ENCODE measurements at regions not wholly inside any gene's neighbourhood (a gene's known extent, or its start where the extent isn't known, plus 50 kb on each side); places are given as distances from the start of the nearest gene placed in this dataset.

- no peak for DNase-seq
These were observed 58.8 kb upstream of the GFPT2 start for GRCh38 chr5:180411948-180412347.

DNA sequence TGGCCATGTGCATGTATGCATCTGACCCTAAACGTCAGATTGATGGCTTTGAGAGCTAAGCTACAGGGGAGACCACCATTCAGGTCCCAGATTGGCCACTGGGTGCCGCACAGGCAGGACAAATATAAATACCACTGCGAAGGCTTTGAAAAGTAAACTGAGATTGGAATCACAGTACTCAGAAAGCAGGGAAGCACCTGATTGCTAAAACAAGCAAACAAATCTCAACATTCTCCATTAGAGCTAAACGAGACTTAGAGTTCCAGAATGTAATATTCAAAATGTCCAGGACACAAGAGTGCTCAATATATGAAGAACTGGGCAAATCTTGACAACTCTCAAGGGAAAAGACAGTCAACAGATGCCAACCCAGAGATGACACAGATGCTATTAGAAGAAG lies 61.0 kb upstream of the GFPT2 start:
- DNase-seq = no peak

GRCh38 chr5:180421672-180422071 lies 68.5 kb upstream of the GFPT2 start:
- no peak for DNase-seq

- DNase-seq = no peak
These were observed 70.0 kb upstream of the GFPT2 start for GRCh38 chr5:180423133-180423532.

DNA sequence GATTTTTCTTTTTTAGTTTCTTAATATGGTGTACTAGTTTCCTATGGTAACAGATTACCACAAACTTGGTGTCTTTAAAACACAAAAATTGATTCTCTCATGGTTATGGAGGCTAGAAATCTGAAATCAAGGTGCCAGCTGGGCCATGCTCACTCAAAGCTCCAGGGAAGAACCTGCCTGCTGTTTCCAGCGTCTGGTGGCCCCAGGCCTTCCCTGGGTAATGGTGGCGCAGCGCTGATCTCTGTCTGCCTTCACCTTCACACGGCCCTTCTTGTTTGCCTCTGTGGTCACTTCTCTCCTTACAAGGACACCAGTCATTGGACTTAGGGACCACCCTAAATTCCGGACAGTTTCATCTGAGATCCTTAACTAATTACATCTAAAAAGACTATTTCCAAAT lies 70.5 kb upstream of the GFPT2 start:
- DNase-seq = no peak

GRCh38 chr5:180424094-180424493 lies 70.1 kb upstream of the CNOT6 start:
- no peak for DNase-seq

GRCh38 chr5:180428598-180428997 lies 65.6 kb upstream of the CNOT6 start:
- no peak for DNase-seq

GRCh38 chr5:180431932-180432331 lies 62.2 kb upstream of the CNOT6 start:
- DNase-seq = no peak

DNA sequence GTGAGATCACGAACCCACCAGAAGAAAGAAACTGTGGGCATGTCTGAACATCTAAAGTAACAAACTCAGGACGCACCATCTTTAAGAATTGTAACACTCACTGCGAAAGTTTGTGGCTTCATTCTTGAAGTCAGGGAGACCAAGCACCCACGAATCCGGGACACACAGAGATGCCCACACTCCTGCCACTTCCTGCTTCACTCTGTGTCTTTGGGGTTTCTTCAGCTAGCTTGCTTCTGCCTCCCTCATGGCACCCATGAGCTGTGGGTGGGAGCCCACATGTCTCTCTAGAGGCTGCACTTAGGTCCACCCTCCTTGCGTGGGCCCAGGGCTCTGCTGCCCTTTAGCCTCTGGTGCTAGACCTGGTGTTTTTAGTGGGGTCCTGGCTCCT lies 61.2 kb upstream of the CNOT6 start:
- no peak for DNase-seq

DNA sequence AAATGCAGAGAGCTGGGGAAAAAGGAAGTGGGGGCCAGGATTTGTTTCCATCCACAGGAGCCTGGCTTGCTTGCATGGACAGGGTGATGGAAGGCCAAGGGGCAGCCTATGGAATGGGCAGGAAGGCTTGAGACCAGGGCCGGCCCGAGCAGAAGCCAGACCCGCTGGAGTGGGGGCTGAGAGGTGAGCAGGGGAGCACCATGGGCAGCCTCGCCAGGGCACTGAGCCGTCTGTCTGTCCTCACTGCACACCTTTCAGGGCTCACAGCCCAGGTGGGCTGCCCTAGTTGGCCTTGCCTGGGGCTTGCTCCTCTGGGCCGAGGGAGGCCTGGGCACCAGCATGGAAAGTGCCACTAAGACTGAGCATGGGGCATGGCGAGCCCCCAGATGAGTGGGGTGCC lies 58.6 kb upstream of the CNOT6 start:
- no peak for DNase-seq

GRCh38 chr5:180436275-180436674 lies 57.9 kb upstream of the CNOT6 start:
- no peak for DNase-seq

DNA sequence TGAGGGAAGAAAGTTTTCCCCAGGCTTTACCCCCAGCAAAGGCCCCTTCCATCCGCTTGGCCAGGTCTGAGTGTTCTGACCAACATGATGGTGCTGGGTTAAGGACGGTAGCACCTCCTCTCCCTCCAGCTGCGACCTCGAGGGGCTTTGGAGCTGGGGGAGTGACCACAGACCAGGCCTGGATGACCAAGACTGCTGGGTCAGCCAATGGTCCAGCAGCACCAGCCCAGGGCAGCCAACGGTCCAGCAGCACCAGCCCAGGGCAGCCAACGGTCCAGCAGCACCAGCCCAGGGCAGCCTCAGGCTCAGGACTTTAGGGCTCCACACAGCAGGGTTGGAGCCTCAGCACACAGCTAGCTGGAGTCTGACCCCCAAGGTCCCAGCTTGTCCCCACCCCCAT lies 57.2 kb upstream of the CNOT6 start:
- DNase-seq = no peak

DNA sequence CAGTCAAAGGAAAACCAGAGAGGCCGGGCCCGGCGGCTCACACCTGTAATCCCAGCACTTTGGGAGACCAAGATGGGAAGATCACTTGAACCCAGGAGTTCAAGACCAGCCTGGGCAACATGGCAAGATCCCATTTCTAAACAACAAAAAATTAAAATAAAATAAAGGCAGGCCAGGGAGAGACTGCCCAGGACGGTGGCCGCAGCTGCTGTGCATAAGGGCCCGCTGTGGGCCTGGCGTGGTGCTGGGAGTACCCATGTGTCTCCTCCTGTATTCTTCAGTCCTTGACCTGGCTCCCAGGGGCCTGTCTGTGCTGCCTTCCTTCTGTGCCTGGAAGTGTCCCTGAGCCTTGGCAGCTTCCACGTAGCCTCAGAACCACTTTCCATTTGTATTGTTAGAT lies 56.8 kb upstream of the CNOT6 start:
- no peak for DNase-seq

DNA sequence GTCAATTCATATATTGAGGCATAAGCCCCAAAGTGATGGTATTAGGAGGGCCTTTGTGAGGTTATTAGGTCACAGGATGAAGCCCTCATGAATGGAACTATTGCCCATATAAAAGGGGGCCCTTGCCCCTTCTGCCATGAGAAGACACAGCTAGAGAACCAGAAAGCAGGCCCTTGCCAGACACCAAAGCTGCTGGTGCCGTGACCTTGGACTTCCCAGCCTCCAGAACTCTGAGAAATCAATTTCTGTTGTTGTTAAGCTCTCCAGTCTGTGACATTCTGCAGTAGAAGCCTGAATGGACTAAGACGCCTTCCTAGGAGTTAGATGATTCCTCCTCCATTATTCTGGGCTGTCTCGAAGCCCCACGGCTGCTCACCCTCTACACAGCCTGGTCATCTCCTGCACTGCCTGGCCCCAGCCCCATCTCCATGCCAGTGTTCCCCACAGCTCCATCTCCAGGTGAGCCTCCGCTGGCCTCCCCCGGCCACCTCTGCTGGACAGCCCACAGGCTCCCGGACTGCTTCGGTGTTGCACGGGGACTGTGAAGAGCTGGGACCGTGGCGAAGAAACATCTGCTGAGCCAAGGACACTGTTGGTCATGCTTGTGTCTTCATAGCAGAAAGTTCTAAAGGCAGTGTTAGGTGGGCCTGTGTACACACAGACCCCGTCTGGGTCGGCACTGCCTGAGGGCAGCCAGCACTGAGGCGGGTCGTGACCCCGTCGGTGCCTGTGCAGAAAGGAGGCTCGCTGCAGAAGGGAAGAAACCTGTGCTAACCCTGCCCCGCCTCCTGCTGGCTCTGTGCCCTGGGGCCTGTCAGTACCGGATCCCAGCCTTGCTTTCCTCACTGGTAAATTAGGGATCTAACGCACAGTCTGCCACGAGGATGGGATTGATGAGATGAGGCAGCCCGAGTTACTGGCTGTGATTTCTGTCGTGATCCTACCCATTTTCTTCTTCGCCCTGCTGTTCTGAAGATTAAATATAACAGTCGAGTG lies 55.1 kb upstream of the CNOT6 start:
- no peak for DNase-seq

DNA sequence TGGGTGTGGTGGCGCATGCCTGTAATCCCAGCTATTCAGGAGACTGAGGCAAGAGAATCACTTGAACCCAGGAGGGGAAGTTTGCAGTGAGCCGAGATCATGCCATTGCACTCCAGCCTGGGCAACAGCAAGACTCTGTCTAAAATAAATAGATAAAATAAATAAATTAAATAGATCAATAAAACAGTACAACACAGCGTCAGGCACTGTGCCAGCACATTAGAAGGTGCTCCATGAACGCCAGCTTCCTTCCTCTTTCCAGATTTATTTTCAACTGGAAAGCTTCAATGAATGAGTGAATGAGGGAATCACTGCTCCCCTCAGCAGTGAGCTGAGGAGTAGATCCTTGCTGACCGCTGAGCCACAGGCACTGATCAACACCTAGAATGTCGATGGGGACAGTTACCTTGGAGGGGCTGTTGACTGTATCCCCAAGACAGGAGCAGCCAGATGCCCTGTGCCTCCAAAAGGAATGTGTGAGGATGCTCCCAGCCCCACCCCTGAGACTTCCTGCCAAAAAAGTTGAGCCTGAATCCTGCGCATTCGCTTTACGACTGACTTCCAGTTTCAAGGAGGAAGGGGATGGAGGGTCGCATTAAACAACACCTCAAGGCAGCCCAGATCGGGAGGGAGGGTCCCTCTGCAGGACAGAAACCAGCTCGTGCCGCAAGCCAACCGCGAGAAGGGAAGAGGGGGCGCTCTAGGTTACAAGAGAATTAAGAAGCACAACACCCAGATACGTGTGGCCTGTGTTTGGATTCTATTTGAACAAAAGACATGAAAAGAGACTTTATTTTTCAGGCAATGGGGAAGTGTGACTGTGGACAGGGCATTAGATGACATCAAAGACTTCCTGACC lies 54.0 kb upstream of the CNOT6 start:
- no peak for DNase-seq

GRCh38 chr5:180441564-180442051 lies 52.6 kb upstream of the CNOT6 start:
- DNase-seq = peak; percentile 38

Measured in fibroblast of upper back skin (primary cell).